ENCODE measurements at regions not wholly inside any gene's neighbourhood (a gene's known extent, or its start where the extent isn't known, plus 50 kb on each side); places are given as distances from the start of the nearest gene placed in this dataset.

DNA sequence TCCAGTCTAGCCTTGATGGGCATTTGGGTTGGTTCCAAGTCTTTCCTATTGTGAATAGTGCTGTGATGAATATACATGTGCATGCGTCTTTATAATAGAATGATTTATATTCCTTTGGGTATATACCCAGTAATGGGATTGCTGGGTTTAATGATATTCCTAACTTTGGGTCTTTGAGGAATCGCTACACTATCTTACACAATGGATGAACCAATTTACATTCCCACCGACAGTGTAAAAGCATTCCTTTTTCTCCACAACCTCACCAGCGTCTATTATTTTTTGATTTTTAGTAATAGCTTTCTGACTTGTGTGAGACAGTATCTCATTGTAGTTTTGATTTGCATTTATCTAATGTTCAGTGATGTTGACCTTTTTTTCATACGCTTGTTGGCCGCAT lies 1040.1 kb downstream of the MAT2B start:
- Mint-ChIP-seq H3K4me1 (no peaks in the 10 kb centered on the region), H3K36me3 (no peaks in the 10 kb centered on the region), H3K9me3 (peaks cover 5% of the 10 kb centered on the region), H3K27ac (no peak overlapping the region), H3K27me3 (no peaks in the 10 kb centered on the region), H3K4me3 (no peak overlapping the region)
- DNase-seq = no peak

DNA sequence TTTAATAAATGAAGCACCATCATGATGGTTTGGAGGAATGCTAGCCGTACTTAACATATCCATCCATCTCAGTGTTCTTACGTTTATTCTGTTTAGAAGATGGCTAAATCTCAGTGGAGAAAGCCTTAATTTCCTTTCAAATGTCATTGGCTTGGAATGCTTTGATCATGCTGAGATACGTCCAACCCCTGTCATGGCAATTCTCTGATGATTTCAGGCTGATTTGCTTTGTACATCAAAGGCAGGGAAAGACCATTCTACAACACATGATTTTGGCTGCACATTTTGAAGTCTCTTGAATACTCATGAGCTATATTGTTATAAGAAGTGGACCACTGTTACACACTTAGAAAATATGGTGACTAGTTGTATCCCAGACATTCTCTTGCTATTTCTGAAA lies 1048.4 kb downstream of the MAT2B start:
- Mint-ChIP-seq H3K9me3 (peaks cover 6% of the 10 kb centered on the region), H3K4me3 (no peak overlapping the region), H3K27ac (no peak overlapping the region), H3K4me1 (no peaks in the 10 kb centered on the region), H3K27me3 (no peaks in the 10 kb centered on the region), H3K36me3 (no peaks in the 10 kb centered on the region)
- DNase-seq = no peak

DNA sequence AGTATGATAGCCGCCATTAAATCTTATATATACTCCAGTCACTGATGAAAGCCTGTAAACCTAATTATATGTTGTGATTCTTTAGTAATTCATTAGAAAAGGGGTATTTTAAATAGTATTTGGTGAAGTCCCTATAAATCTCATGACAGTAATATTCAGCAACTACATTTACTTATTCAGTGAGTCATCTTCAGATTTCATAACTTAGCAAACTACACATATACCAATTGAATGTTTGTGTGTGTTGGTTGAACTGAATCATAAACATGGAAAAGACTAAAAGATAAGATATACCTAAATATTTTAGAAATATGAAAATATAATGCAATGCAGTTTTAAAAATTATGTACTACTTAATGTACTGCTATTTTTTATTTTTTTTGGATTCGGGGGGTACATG lies 1050.4 kb downstream of the MAT2B start:
- peaks cover 5% of the 10 kb centered on the region for H3K9me3 Mint-ChIP-seq
- no peak overlapping the region for H3K4me3 Mint-ChIP-seq
- H3K27ac Mint-ChIP-seq = no peak overlapping the region
- no peaks in the 10 kb centered on the region for H3K36me3 Mint-ChIP-seq
- H3K27me3 Mint-ChIP-seq = no peaks in the 10 kb centered on the region
- no peaks in the 10 kb centered on the region for H3K4me1 Mint-ChIP-seq
- DNase-seq = no peak

DNA sequence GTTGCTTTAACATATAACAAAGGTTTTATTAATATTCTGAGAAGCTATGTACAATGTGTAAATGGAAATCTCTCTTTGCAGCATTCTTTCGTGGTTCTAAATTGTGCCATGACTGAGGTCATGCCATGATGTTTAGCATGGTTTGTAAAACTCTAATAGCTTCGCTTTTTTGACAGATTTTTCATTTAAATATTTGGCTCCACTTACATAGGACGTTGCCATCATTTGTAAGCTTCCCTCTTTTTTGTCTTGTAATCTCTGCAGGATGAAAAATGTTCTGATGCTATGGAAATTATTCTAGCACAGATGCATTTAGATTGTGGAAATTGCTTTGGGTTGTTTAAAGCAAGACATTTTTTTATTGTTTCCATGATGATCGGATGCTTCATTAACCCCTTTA lies 1054.8 kb downstream of the MAT2B start:
- no peak for DNase-seq
- Mint-ChIP-seq H3K27ac (no peak overlapping the region), H3K36me3 (no peaks in the 10 kb centered on the region), H3K4me1 (no peaks in the 10 kb centered on the region), H3K9me3 (peaks cover 5% of the 10 kb centered on the region), H3K27me3 (no peaks in the 10 kb centered on the region), H3K4me3 (no peak overlapping the region)

DNA sequence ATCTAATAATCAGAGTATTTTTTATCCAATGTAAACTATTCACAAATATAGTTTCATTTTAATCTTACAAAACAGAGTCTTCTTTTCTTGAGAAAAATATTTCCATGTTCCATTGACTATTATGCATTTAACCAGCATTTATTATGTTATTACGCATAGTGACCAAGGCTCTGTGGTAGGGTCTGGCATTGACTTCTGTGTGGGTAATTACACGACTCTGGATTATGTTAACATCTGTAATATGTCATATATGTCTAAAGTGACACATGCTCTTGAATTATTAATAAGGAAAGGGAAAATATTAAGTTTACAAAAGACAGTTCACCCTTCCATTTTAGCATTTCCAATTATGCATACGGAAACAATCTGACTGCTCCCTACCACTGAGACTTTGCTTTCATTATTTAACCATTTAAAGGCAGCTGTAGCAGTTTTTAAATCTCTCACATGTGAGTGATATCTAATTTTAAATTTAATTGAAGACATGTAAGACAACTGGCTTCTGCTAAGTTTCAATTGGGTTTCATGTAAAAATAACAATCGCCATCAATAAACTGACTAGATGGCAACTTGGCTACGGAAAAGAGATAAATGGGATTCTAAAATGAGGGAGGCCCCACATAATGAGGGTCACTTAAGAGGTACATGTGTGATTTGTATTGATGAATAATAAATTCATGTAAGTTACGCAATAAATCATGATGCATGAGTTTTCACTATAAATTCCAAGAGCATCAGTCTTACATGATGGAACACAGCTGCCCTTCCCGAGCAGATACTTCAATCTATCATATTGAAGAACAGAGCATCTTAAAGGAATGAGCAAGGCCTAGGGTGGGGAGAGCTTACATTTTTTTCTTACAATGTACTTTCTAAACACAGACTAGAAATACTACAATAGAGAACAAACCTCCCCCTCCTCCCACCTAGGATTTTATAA lies 1056.8 kb downstream of the MAT2B start:
- Mint-ChIP-seq H3K27me3 (no peaks in the 10 kb centered on the region), H3K4me3 (no peak overlapping the region), H3K27ac (no peak overlapping the region), H3K36me3 (no peaks in the 10 kb centered on the region), H3K4me1 (no peaks in the 10 kb centered on the region), H3K9me3 (peaks cover 2% of the 10 kb centered on the region)
- DNase-seq = no peak

DNA sequence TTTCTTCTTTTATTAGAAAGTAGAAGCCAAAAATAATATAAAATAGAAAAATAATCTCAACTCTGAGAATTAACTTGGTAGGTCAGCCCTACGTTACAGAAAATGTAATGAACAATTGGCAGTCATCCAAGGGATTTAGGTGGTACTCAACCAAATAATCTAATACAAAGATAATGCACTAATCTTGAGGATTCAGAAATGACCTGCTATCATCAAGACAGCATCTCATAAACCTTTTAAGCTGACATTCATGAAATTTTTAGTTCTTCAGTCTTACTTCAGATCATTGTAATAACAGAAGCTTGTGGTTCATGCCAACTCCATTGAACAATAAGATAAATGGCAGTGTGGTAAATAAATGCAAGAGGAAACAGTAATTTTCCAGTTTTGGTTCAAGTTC lies 1058.0 kb downstream of the MAT2B start:
- H3K4me1 Mint-ChIP-seq = no peaks in the 10 kb centered on the region
- no peak overlapping the region for H3K4me3 Mint-ChIP-seq
- DNase-seq = no peak
- H3K27me3 Mint-ChIP-seq = no peaks in the 10 kb centered on the region
- no peaks in the 10 kb centered on the region for H3K36me3 Mint-ChIP-seq
- no peak overlapping the region for H3K27ac Mint-ChIP-seq
- H3K9me3 Mint-ChIP-seq = peaks cover 2% of the 10 kb centered on the region

DNA sequence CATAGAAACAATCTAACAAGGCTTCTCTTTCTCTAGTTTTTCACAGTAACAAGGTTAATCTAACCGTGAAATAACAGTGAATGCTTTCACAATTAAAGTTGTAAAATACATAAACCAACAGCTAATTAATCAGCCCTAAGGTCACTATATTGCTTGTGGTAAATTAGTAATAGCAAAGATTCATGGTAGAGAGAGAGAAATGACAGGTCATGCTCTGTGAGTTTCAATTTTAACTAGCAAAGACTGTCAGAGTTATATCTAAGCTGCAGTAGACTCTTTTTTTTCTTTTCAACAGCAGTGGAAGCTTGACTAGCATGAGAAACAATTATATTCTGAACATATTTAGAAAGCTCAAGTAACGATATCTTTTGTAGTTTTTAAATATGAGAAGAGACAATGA lies 1068.0 kb downstream of the MAT2B start:
- Mint-ChIP-seq H3K4me1 (no peaks in the 10 kb centered on the region), H3K4me3 (no peak overlapping the region), H3K9me3 (peaks cover 2% of the 10 kb centered on the region), H3K27me3 (no peaks in the 10 kb centered on the region), H3K36me3 (no peaks in the 10 kb centered on the region), H3K27ac (no peak overlapping the region)
- DNase-seq = no peak

DNA sequence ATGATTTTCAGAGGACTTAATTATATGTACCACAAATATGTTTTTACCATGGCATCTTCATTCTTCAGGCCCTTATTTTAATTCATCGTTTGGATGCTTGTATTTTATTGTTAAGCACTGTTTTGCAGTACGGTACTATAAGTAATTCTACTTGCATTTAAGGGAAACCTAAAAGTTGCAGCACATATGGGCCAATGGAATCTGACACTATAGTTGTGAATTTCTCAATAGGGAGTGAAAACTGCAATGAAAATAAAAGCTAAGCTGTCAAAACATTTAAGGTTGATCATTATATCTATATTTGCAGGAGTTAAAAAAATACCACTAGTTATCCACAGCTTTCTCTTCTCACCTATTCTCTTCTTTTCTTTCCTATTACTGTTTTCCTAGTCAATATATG lies 1071.8 kb downstream of the MAT2B start:
- no peaks in the 10 kb centered on the region for H3K4me1 Mint-ChIP-seq

DNA sequence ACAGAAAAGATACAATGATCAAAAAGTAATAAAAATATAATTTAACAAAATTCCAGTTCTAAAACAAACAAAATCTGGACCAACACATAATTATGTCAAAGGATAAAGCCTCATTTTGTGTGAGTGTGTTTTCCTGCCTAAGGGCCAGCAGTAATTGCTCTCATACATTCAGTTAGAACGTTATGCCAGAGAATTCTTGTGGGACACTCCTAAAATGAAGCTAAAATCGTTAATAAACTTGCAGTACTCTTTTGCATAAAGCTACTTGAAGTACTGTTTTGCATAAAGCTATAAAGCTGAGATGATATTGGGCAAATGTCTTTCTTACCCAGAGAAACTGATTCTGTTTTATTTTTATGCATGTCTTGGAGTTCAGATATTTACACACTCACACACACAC lies 1072.3 kb downstream of the MAT2B start:
- Mint-ChIP-seq H3K9me3 (peaks cover 2% of the 10 kb centered on the region), H3K27ac (no peak overlapping the region), H3K4me3 (no peak overlapping the region), H3K36me3 (no peaks in the 10 kb centered on the region), H3K4me1 (no peaks in the 10 kb centered on the region), H3K27me3 (no peaks in the 10 kb centered on the region)
- no peak for DNase-seq

More for the DNA sequence above, 1071.8 kb downstream of the MAT2B start:
- H3K27ac Mint-ChIP-seq = no peak overlapping the region
- DNase-seq = no peak
- H3K27me3 Mint-ChIP-seq = no peaks in the 10 kb centered on the region
- H3K9me3 Mint-ChIP-seq = peaks cover 2% of the 10 kb centered on the region
- no peak overlapping the region for H3K4me3 Mint-ChIP-seq
- H3K36me3 Mint-ChIP-seq = no peaks in the 10 kb centered on the region

DNA sequence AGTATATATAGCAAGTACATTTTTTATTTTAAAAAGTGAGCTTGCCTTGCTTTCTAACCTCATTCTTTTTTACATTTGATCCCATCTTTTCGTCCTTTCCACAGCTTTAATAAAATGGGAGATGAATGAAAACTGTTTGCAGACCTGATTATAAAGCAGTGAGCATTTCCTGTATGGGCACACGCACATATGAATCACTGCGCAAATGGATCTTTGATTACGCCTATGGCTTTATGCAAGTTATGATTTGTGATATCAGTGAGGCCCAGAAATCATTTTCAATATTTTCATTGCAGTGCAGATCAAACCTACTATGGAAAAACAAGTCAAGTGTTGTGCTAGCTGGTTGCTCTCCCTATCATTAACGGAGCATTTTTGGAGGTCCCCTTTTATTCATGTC lies 1073.0 kb downstream of the MAT2B start:
- no peak overlapping the region for H3K4me3 Mint-ChIP-seq
- H3K4me1 Mint-ChIP-seq = no peaks in the 10 kb centered on the region
- H3K36me3 Mint-ChIP-seq = no peaks in the 10 kb centered on the region
- peaks cover 2% of the 10 kb centered on the region for H3K9me3 Mint-ChIP-seq
- no peak for DNase-seq
- H3K27ac Mint-ChIP-seq = no peak overlapping the region
- no peaks in the 10 kb centered on the region for H3K27me3 Mint-ChIP-seq

DNA sequence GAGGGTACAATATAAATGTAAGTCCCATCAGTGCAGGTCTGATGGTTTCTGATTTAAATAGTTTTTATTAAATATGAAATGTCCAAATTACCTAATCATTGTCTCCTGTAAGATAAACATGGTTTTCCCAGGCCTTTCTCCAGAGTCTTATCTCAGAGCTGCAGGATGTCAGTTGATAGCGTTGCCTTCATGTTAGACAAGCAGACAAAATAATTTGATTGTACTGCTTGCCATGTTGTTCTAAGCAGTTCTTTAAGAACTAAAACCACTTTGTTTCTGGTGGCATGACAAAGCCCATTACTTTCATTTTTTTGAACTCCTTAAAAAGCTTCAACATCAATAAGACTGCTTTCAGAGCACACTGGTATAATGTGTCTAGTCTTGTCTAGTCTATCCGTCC lies 1073.5 kb downstream of the MAT2B start:
- Mint-ChIP-seq H3K9me3 (peaks cover 2% of the 10 kb centered on the region), H3K4me1 (no peaks in the 10 kb centered on the region), H3K4me3 (no peak overlapping the region), H3K27me3 (no peaks in the 10 kb centered on the region), H3K36me3 (no peaks in the 10 kb centered on the region), H3K27ac (no peak overlapping the region)
- DNase-seq = no peak

DNA sequence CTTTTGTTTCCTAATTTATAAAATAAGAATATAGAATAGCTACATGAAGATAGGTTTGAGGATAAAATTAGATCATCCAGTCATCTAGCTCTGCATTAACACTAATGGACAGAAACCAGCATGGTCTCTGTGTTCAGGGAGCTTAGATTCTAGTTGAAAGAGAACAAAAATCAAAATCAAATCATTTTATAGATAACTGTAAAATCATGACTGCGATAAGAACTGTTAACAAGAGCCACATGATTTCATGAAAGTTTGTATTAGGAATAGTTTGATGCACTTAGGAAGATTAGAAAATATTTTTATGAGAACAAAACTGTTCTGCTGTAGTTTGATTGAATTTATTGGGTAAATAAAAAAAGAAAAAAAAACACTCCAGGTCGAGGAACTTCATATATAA lies 1074.7 kb downstream of the MAT2B start:
- no peaks in the 10 kb centered on the region for H3K36me3 Mint-ChIP-seq
- no peak for DNase-seq
- H3K27me3 Mint-ChIP-seq = no peaks in the 10 kb centered on the region
- H3K4me3 Mint-ChIP-seq = no peak overlapping the region
- H3K9me3 Mint-ChIP-seq = peaks cover 3% of the 10 kb centered on the region
- H3K27ac Mint-ChIP-seq = no peak overlapping the region
- no peaks in the 10 kb centered on the region for H3K4me1 Mint-ChIP-seq

DNA sequence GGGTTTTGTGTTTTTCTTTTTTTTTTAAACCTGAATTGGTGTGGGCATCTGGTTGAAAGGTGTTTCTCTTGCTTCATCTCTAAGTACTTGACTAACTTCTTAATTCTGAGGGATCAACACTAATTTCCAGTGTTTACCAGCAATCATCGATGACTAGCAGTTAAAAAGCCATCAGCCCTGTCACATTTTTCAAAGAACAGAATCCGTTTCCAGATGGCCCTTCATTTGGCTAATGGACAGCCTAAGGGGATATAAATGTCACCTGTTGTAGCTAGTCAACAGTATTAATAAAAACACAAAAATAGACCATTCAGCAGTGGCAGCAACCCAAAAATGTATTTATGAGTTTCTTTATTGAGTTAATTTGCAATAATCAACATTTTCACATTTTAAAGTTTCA lies 1076.5 kb downstream of the MAT2B start:
- no peak for DNase-seq
- Mint-ChIP-seq H3K27ac (no peak overlapping the region), H3K36me3 (no peaks in the 10 kb centered on the region), H3K9me3 (peaks cover 1% of the 10 kb centered on the region), H3K4me1 (no peaks in the 10 kb centered on the region), H3K27me3 (no peaks in the 10 kb centered on the region), H3K4me3 (no peak overlapping the region)

DNA sequence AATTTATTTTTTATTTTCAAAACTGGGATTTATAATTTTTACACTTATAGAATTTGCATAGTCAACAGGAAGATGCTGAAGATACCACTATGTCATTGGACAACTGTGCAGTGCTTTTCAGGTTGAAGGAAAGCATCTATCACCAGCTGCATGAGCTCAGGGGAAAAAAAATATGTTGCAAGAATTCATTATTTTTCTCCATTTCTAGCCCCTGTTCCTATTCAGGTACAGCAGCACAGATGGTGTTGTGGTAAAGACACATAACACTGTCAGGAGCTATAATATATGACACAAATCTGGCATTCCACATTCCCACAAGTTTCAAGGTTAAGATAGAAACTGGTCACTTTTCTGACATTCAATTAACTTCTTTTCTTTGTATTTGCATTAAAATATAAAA lies 1088.6 kb downstream of the MAT2B start:
- Mint-ChIP-seq H3K4me1 (no peaks in the 10 kb centered on the region), H3K27me3 (no peaks in the 10 kb centered on the region), H3K27ac (no peak overlapping the region), H3K4me3 (no peak overlapping the region), H3K9me3 (no peaks in the 10 kb centered on the region), H3K36me3 (no peaks in the 10 kb centered on the region)
- DNase-seq = no peak

DNA sequence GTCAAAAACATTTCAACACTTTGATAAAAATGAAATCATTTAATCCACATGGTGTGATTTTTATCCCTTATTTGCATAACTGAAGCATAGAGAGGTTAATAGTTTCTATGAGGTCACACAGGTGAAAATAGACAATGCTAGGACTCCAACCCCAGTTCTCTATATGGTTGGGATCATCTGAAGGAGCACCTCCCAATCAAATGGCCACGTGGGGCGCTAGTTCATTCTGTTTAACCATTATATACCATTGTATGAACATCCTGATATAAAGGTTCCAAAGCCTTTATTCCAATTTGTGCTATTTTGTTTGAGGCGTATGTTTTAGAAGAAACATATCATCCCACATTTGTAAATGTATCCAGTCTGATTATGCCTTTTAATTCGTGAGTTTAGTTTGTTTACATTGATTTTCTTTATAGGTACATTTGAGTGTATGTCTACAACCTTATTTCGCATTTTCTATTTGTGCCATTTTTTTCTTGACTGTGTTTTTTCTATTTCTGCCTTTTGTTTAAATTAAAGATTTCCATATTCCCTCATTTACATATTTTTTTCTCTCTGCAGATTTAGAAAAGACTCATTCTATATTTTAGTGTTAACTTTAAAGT lies 1092.0 kb downstream of the MAT2B start:
- no peaks in the 10 kb centered on the region for H3K27me3 Mint-ChIP-seq
- no peak overlapping the region for H3K4me3 Mint-ChIP-seq
- no peaks in the 10 kb centered on the region for H3K36me3 Mint-ChIP-seq
- peaks cover 2% of the 10 kb centered on the region for H3K9me3 Mint-ChIP-seq
- no peaks in the 10 kb centered on the region for H3K4me1 Mint-ChIP-seq
- DNase-seq = no peak
- no peak overlapping the region for H3K27ac Mint-ChIP-seq

DNA sequence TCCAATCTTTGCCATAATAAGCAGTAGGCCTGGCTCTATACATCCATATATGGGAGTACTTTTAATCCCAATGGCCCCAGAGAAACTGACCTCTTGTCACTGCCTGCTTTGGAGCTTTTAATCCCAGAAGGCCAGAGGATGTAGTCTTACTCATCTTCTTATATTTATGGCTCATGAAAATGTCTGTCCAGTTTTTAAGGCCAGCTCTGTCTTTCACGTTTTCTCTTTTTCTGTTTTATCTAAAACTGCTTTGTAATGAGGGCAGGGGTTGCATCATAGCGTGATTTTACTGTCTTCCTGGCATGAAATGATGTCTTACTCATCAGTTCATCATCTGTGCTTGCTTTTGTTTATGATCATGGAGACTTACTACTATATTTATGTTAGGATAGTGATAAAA lies 1094.9 kb downstream of the MAT2B start:
- no peaks in the 10 kb centered on the region for H3K4me1 Mint-ChIP-seq
- H3K27me3 Mint-ChIP-seq = no peaks in the 10 kb centered on the region

More for the DNA sequence above, 1094.9 kb downstream of the MAT2B start:
- Mint-ChIP-seq H3K36me3 (no peaks in the 10 kb centered on the region), H3K9me3 (peaks cover 2% of the 10 kb centered on the region), H3K27ac (no peak overlapping the region), H3K4me3 (no peak overlapping the region)
- no peak for DNase-seq

All from activated naive CD8-positive, alpha-beta T cell treated with anti-CD3 and anti-CD28 coated beads for 36 hours (primary cell).